ENCODE measurements at regions not wholly inside any gene's neighbourhood (a gene's known extent, or its start where the extent isn't known, plus 50 kb on each side); places are given as distances from the start of the nearest gene placed in this dataset.

- in situ Hi-C loops (cut with HindIII; ENCODE audit: low pct_unique_long_range_greater_than_20kb, low sequenced_read_pairs) = no loop called here
- Histone ChIP-seq H3K27ac (ENCODE audit: low read length) (no peak overlapping the region), H3K36me3 (ENCODE audit: control insufficient read depth, insufficient read depth, low read length) (no peaks in the 10 kb centered on the region), H3K9me3 (ENCODE audit: control insufficient read depth, insufficient read depth, low read depth, low read length) (no peaks in the 10 kb centered on the region), H3K4me3 (ENCODE audit: low read depth in 2 of 2, low read length in 2 of 2) (no peak overlapping the region), H3K4me1 (ENCODE audit: control insufficient read depth, insufficient read depth, low read length) (no peaks in the 10 kb centered on the region), H3K27me3 (ENCODE audit: control insufficient read depth, insufficient read depth, low read length) (no peaks in the 10 kb centered on the region)
- no peak for TF ChIP-seq CTCF (IDR thresholded peaks at IDR 0.05)
- no peak for TF ChIP-seq SIN3A (IDR thresholded peaks at IDR 0.05; ENCODE audit: borderline replicate concordance, insufficient read depth, low read depth, low read length)
- TF ChIP-seq, protein P1, sequence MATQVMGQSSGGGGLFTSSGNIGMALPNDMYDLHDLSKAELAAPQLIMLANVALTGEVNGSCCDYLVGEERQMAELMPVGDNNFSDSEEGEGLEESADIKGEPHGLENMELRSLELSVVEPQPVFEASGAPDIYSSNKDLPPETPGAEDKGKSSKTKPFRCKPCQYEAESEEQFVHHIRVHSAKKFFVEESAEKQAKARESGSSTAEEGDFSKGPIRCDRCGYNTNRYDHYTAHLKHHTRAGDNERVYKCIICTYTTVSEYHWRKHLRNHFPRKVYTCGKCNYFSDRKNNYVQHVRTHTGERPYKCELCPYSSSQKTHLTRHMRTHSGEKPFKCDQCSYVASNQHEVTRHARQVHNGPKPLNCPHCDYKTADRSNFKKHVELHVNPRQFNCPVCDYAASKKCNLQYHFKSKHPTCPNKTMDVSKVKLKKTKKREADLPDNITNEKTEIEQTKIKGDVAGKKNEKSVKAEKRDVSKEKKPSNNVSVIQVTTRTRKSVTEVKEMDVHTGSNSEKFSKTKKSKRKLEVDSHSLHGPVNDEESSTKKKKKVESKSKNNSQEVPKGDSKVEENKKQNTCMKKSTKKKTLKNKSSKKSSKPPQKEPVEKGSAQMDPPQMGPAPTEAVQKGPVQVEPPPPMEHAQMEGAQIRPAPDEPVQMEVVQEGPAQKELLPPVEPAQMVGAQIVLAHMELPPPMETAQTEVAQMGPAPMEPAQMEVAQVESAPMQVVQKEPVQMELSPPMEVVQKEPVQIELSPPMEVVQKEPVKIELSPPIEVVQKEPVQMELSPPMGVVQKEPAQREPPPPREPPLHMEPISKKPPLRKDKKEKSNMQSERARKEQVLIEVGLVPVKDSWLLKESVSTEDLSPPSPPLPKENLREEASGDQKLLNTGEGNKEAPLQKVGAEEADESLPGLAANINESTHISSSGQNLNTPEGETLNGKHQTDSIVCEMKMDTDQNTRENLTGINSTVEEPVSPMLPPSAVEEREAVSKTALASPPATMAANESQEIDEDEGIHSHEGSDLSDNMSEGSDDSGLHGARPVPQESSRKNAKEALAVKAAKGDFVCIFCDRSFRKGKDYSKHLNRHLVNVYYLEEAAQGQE (IDR thresholded peaks at IDR 0.05; ENCODE audit: insufficient read depth in 1 of 2, low read depth in 2 of 2, low read length in 1 of 2) = no peak
- ChIA-PET POLR2A (no interaction called here), CTCF (no interaction called here)
- BruUV-seq (replicated peaks) = no TSS peak
- DNase-seq (ENCODE audit: low read depth, low spot score) (no peak), ATAC-seq (no peak)
- intact Hi-C loops (cut with micrococcal nuclease; ENCODE audit: unreplicated experiment) = no loop called here
Observed at GRCh38 chr4:58760100-58760499, 1649.9 kb upstream of the IGFBP7 start.

GRCh38 chr4:58749206-58749605 lies 1639.0 kb upstream of the IGFBP7 start:
- in situ Hi-C loops (cut with HindIII; ENCODE audit: low pct_unique_long_range_greater_than_20kb, low sequenced_read_pairs) = no loop called here

More at GRCh38 chr4:58749206-58749605, 1639.0 kb upstream of the IGFBP7 start:
- Histone ChIP-seq H3K4me1 (ENCODE audit: control insufficient read depth, insufficient read depth, low read length) (no peaks in the 10 kb centered on the region), H3K9me3 (ENCODE audit: control insufficient read depth, insufficient read depth, low read depth, low read length) (no peaks in the 10 kb centered on the region), H3K36me3 (ENCODE audit: control insufficient read depth, insufficient read depth, low read length) (no peaks in the 10 kb centered on the region), H3K27me3 (ENCODE audit: control insufficient read depth, insufficient read depth, low read length) (no peaks in the 10 kb centered on the region), H3K4me3 (ENCODE audit: low read depth in 2 of 2, low read length in 2 of 2) (no peak overlapping the region), H3K27ac (ENCODE audit: low read length) (no peak overlapping the region)
- TF ChIP-seq SIN3A (IDR thresholded peaks at IDR 0.05; ENCODE audit: borderline replicate concordance, insufficient read depth, low read depth, low read length) (no peak), POLR2AphosphoS5 (IDR thresholded peaks at IDR 0.05; ENCODE audit: low read depth, low read length) (no peak), CTCF (IDR thresholded peaks at IDR 0.05) (no peak), TCF7L2 (IDR thresholded peaks at IDR 0.05; ENCODE audit: low read depth, low read length) (no peak)
- TF ChIP-seq, protein P1 (IDR thresholded peaks at IDR 0.05; ENCODE audit: insufficient read depth in 1 of 2, low read depth in 2 of 2, low read length in 1 of 2) = no peak
- ChIA-PET POLR2A (no interaction called here), CTCF (no interaction called here)
- DNase-seq (ENCODE audit: low read depth, low spot score) = no peak
- ATAC-seq = no peak
- BruUV-seq (replicated peaks) = no TSS peak
- intact Hi-C loops (cut with micrococcal nuclease; ENCODE audit: unreplicated experiment) = no loop called here
